GM12872 (cell line): ENCODE measurements at regions not wholly inside any gene's neighbourhood (a gene's known extent, or its start where the extent isn't known, plus 50 kb on each side); places are given as distances from the start of the nearest gene placed in this dataset.

Source experiments
- TF ChIP-seq, protein P1 (sequence below): IDR thresholded peaks from 3 replicates; pipeline ENCODE4 v1.5.1; 2011; ENCODE audit warnings: low read depth, mild to moderate bottlenecking, low read length, moderate library complexity; ENCODE audit not compliant: insufficient read depth

DNA sequence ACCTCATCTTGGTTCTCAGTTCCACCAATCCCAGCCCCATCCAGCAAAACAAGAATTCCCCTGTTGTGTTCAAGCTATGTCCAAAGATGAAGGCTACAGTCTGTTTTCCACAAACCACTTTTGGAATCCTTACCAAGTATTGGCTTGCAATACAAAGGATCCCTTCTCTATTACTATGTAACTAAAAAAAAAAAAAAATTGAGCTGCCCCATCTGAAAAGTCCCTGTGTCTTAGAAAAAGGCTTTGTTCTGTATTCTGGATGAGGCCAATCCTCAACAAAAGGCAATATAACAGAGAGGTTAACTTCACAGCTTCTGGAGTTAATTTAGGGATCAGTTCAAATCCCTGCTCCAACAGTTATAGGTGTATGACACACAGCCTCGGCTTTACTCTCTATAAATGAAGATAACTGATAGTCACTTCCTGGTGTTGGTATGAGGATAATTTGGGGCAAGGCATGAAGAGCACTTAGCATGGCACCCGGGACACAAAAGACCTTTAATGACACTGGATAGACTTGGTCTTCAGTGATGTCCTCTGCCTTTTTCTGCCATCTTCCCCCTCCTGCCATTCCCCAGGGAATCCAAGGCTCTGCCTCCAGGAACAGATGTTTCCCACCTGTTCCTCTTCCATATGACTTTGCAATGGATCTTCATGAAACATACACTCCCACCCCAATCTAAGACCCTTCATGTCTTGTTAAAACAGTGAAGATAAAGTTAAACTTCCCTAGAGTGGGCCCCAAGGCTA is 61.2 kb upstream of the ATL2 start:
- TF ChIP-seq, protein P1, sequence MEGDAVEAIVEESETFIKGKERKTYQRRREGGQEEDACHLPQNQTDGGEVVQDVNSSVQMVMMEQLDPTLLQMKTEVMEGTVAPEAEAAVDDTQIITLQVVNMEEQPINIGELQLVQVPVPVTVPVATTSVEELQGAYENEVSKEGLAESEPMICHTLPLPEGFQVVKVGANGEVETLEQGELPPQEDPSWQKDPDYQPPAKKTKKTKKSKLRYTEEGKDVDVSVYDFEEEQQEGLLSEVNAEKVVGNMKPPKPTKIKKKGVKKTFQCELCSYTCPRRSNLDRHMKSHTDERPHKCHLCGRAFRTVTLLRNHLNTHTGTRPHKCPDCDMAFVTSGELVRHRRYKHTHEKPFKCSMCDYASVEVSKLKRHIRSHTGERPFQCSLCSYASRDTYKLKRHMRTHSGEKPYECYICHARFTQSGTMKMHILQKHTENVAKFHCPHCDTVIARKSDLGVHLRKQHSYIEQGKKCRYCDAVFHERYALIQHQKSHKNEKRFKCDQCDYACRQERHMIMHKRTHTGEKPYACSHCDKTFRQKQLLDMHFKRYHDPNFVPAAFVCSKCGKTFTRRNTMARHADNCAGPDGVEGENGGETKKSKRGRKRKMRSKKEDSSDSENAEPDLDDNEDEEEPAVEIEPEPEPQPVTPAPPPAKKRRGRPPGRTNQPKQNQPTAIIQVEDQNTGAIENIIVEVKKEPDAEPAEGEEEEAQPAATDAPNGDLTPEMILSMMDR = no peak

DNA sequence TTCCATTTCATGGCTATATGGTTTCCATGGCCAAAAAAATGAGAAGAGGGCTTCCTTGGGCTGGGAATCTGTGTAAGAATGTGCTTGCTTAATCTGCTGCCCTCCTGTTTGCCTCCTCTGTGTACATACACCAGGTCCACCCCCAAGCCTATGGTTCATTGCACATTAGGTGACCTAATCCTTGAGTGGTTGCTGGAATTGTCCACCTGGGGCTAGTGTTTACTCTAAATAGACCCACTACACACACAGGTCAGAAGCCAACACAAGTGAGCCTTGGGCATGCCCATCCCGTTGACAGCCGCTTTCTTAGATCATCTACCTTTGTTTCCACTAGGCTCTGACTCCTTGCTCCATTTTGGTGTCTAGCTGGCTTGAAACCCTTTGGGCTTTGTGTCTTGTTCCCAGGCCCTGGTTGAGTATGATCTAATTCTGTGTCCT is 59.2 kb upstream of the ATL2 start:
- TF ChIP-seq, protein P1 = no peak

DNA sequence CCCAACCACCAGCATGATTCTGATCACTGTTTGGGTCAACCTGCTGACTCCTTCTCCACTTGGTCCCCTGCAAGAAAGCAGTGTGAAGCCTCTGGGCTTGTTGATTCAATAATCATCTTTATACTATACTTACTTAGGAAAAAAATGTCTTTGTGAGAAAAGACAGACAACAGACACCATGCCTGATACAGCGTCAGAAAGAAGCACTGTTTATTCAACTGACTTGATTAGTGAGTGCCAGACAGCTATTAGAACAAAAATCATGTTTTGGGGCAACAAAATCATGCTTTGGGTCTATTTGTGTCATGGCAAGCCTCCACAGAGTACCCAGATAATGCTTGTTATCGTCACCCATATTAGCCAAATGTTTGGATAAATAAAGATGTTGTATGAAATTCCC is 58.7 kb upstream of the ATL2 start:
- TF ChIP-seq, protein P1 = no peak

DNA sequence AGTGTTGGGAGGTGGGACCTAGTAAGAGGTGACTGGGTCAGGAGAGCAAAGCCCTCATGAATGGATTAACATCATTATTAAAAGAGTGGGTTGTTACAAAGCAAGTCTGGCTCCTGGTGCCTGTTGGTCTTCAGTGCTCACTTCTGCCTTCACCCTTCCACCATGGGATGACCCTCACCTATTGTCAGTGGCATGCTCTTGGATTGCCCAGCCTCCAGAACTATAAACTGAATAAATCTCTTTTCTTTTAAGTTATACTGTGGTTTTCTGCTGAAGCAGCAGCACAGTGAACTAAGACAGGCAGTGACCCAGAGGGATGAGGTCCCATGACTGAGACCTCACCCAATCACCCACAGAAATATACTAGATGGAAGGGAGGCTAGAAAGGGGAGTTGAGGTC is 57.5 kb upstream of the ATL2 start:
- TF ChIP-seq, protein P1 = no peak

DNA sequence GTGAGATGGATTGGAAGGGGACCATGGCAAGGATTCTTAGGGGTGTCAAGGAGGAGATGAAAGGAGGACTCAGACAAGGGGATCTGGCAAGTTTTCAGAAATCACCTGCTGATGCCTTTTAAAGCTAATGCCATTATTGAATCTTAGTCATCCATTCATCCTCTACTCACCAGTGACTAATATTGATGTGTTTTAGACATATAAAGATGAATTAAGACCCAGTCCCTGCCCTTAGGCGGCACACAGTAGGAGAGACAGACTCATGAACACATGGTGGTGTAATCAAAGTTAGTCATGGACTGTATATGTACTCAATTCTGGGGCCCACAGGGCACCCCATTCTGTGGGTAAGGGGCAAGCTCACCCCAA is 56.5 kb upstream of the ATL2 start:
- TF ChIP-seq, protein P1 = no peak

DNA sequence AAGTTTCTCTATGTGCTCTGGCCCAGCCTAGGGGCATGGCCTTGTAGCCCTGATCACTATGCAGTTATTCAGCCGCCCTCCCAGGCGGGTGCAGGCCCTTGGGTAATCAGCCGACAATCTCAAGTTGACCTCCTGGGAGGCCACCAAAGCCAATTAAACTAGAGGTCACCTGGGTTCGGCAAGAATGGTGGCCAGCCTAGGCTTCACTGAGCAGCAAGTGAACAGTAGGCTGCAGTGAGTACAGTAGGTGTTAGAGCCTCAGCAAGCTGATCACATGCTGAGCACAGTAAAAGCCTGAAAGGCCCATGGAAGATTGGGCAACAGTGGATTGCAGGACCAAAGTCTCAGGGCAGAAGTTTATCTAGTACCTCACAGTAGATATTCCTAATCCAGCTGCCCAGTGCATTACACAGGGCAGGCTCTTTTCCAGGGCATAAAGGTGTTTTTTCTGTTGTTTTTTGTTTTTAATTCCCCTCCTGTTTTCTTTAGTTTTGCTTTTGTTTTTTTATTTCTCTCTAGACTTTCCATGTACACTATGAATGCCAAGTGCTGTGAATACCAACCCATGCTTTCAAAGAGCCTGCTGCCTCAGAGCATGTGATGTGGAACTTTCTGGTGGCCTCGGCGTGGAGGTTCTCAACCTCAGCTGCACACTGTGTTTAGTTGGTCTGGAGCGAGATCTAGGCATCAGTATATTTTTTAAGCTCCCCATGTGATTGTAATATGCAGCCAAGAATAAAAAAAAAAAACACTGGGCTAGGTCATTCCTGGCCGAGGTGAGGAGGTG is 55.9 kb upstream of the ATL2 start:
- TF ChIP-seq, protein P1 = no peak

DNA sequence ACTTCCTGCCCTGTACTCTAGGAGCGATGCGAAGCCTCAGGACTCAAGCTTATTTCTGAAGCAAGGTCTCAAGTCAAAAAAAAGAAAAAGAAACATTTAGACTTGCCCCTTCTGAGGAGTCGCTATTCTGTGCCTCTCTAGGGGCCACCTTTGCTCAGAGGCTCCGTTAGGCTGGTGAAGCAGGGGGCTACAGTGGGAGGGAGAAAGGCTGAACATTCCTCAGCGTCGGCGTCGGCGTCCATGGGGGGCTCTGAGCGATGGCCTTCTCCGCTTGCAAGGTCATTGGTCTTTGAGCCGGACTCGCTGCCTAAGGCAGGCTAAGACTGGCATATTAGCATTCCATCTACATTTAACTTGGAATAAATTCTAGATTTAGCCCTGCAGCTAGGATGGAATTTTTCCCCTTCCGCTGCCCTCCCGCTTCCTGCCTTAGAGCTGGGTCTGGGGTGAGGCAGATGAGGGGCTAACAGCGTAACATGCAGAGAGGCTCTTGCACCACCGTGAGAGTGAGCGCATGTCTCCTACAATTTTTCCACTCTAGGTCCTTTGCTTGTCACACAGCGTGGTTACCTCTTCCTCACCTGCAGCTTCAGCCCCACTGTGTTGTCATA is 53.6 kb upstream of the ATL2 start:
- TF ChIP-seq, protein P1 = no peak
